ENCODE measurements at regions not wholly inside any gene's neighbourhood (a gene's known extent, or its start where the extent isn't known, plus 50 kb on each side); places are given as distances from the start of the nearest gene placed in this dataset.

GRCh38 chr15:87439090-87439489 is 817.4 kb downstream of the NTRK3 start:
- TF ChIP-seq POLR2AphosphoS5 (IDR thresholded peaks at IDR 0.05), result no peak
- no peak for TF ChIP-seq CTCF (IDR thresholded peaks at IDR 0.05)
- TF ChIP-seq POLR2A (IDR thresholded peaks at IDR 0.05), result no peak
- no peak for TF ChIP-seq EP300 (IDR thresholded peaks at IDR 0.05)
